OCI-LY7 (cell line): ENCODE measurements at regions not wholly inside any gene's neighbourhood (a gene's known extent, or its start where the extent isn't known, plus 50 kb on each side); places are given as distances from the start of the nearest gene placed in this dataset.

Experiments used
- BruUV-seq: library from RNA; stranded (reverse); fragments of 400-500 nt; replicated peaks from 2 replicates; lab custom pipeline; 2021; lab: Mats Ljungman, UMichigan
- CTCF ChIA-PET: fragments of 300-600 bp; sonication (Branson Sonifier 250); formaldehyde crosslinking; loops from one replicate; lab custom pipeline; 2022; ENCODE audit warnings: antibody characterized with exemption; ENCODE audit not compliant: unreplicated experiment; lab: Charles Lee
- POLR2A ChIA-PET: fragments of 300-600 bp; sonication (Branson Sonifier 250); formaldehyde crosslinking; loops from one replicate; lab custom pipeline; 2022; ENCODE audit warnings: antibody characterized with exemption; lab: Charles Lee
- DNase-seq: peaks from one replicate; pipeline ENCODE4 v3.0.0-alpha.2; 2015; ENCODE audit warnings: low spot score
- H2AFZ ChIP-seq: fragments of 200-600 bp; sonication (generic), shearing (Covaris generic); 2 replicates; pipeline ENCODE4 v1.6.1; 2014; ENCODE audit warnings: mild to moderate bottlenecking, antibody characterized with exemption, low read length, moderate library complexity
- H3K27ac ChIP-seq: fragments of 200-600 bp; sonication (generic); 2 replicates; pipeline ENCODE4 v1.5.1; 2014; ENCODE audit warnings: mixed run types, low read depth, mild to moderate bottlenecking, moderate library complexity, low read length, inconsistent platforms; ENCODE audit not compliant: poor library complexity, severe bottlenecking
- H3K36me3 ChIP-seq: fragments of 200-600 bp; sonication (generic); 2 replicates; pipeline ENCODE4 v1.6.1; 2014; ENCODE audit warnings: mild to moderate bottlenecking, antibody characterized with exemption, low read length, moderate library complexity, mixed read lengths; ENCODE audit not compliant: insufficient read depth
- H3K4me1 ChIP-seq: fragments of 200-600 bp; sonication (generic); 2 replicates; pipeline ENCODE4 v1.5.1; 2014; ENCODE audit warnings: mild to moderate bottlenecking, low read length; ENCODE audit not compliant: insufficient read depth, poor library complexity, severe bottlenecking
- H3K4me2 ChIP-seq: fragments of 200-600 bp; sonication (generic); 2 replicates; pipeline ENCODE4 v1.6.1; 2014; ENCODE audit warnings: mild to moderate bottlenecking, low read length
- H3K4me3 ChIP-seq: fragments of 200-600 bp; sonication (generic); 2 replicates; pipeline ENCODE4 v1.5.1; 2014; ENCODE audit warnings: mild to moderate bottlenecking, low read depth, low read length; ENCODE audit not compliant: poor library complexity, severe bottlenecking
- H3K79me2 ChIP-seq: fragments of 200-600 bp; sonication (generic); 2 replicates; pipeline ENCODE4 v1.6.1; 2016; ENCODE audit warnings: low read depth, mild to moderate bottlenecking, low read length, moderate library complexity, mixed read lengths; ENCODE audit not compliant: insufficient read depth
- H3K9me2 ChIP-seq: fragments of 200-600 bp; sonication (generic); 2 replicates; pipeline ENCODE4 v1.6.1; 2016; ENCODE audit warnings: mild to moderate bottlenecking, low read length, mixed read lengths; ENCODE audit not compliant: insufficient read depth
- H3K9me3 ChIP-seq: fragments of 200-600 bp; sonication (generic); 2 replicates; pipeline ENCODE4 v1.6.1; 2014; ENCODE audit warnings: mild to moderate bottlenecking, mixed run types, low read length, mixed read lengths
- H4K20me1 ChIP-seq: fragments of 200-600 bp; sonication (generic); 2 replicates; pipeline ENCODE4 v1.6.1; 2014; ENCODE audit warnings: mild to moderate bottlenecking, antibody characterized with exemption, low read length, moderate library complexity, mixed read lengths; ENCODE audit not compliant: insufficient read depth
- EZH2phosphoT487 ChIP-seq: fragments of 200-600 bp; sonication (generic); IDR thresholded peaks from 2 replicates; pipeline ENCODE4 v1.6.1; 2018; ENCODE audit warnings: low read depth, borderline replicate concordance, mild to moderate bottlenecking, mixed run types, antibody characterized with exemption, low read length, moderate library complexity, mixed read lengths
- intact Hi-C: fragments of 100-400 bp; cut with micrococcal nuclease; formaldehyde crosslinking; loops from one replicate; pipeline ENCODE4 v1.10.0; 2022; ENCODE audit not compliant: unreplicated experiment
- TF ChIP-seq, protein P1 (sequence below): fragments of 200-600 bp; sonication (generic); conservative IDR thresholded peaks from 2 replicates; pipeline ENCODE4 v1.5.1; 2014; ENCODE audit warnings: mild to moderate bottlenecking, antibody characterized with exemption, low read length, moderate library complexity, mixed read lengths

DNA sequence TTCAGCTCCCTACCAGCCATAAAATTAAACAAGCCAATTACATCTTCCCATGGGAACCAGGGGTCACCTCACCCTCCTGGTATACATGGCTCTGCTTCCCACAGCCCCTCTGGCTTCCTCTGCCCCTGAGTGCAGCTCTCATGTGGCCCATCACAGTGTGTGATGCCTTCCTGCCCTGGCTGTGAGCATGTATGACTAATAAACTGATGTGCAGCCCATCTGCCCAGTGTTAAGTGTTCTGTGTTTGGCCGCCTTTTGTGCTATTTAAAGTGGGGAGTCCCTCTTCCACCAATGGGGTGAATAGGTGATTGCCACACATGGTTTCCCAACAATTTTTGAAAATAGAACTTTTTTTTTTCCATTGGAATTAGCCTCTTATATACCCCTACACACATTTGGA lies 87.7 kb upstream of the PIEZO2 start:
- Histone ChIP-seq H3K9me2 (no peaks in the 10 kb centered on the region), H2AFZ (no peak overlapping the region), H3K4me3 (no peak overlapping the region), H3K4me1 (no peaks in the 10 kb centered on the region), H3K4me2 (no peak overlapping the region), H4K20me1 (no peaks in the 10 kb centered on the region), H3K36me3 (no peaks in the 10 kb centered on the region), H3K9me3 (no peaks in the 10 kb centered on the region), H3K79me2 (no peaks in the 10 kb centered on the region), H3K27ac (no peak overlapping the region)
- intact Hi-C loops: no loop called here
- ChIA-PET POLR2A (no interaction called here), CTCF (no interaction called here)
- TF ChIP-seq EZH2phosphoT487: no peak
- TF ChIP-seq, protein P1, sequence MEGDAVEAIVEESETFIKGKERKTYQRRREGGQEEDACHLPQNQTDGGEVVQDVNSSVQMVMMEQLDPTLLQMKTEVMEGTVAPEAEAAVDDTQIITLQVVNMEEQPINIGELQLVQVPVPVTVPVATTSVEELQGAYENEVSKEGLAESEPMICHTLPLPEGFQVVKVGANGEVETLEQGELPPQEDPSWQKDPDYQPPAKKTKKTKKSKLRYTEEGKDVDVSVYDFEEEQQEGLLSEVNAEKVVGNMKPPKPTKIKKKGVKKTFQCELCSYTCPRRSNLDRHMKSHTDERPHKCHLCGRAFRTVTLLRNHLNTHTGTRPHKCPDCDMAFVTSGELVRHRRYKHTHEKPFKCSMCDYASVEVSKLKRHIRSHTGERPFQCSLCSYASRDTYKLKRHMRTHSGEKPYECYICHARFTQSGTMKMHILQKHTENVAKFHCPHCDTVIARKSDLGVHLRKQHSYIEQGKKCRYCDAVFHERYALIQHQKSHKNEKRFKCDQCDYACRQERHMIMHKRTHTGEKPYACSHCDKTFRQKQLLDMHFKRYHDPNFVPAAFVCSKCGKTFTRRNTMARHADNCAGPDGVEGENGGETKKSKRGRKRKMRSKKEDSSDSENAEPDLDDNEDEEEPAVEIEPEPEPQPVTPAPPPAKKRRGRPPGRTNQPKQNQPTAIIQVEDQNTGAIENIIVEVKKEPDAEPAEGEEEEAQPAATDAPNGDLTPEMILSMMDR: no peak
- DNase-seq: no peak
- no TSS peak for BruUV-seq

DNA sequence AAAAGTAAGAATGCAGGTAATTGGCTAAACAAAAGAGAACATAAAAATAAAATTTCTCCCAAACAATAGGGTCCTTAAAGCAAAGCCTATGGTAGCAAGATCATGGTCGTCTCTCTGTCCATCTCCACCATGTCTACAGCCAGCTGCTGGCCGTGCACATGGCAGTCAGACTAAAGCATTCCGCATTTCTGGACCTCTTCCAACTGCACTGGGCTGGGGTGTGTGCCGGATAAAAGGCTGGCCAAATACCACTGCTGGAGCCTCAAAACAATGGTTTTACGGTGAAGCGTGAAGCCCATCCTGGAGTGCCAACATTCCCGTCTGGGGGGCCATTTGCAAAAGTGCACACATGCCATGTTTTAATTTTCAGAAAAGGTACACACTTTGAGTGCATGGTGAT lies 74.8 kb upstream of the PIEZO2 start:
- TF ChIP-seq EZH2phosphoT487: no peak
- TF ChIP-seq, protein P1: no peak
- BruUV-seq: no TSS peak
- intact Hi-C loops: no loop called here
- no peak for DNase-seq
- H4K20me1 ChIP-seq: no peaks in the 10 kb centered on the region
- no peaks in the 10 kb centered on the region for H3K9me3 ChIP-seq
- ChIA-PET CTCF (no interaction called here), POLR2A (interaction anchor here (0.6 kb wide), 1 partner anchor 790 kb away, joined by 4 read pairs; no protein-coding TSS in a partner anchor)
- no peak overlapping the region for H3K4me3 ChIP-seq
- H3K79me2 ChIP-seq: no peaks in the 10 kb centered on the region
- no peaks in the 10 kb centered on the region for H3K4me1 ChIP-seq
- no peaks in the 10 kb centered on the region for H3K36me3 ChIP-seq
- H3K4me2 ChIP-seq: no peak overlapping the region
- H3K9me2 ChIP-seq: no peaks in the 10 kb centered on the region
- H3K27ac ChIP-seq: no peak overlapping the region
- no peak overlapping the region for H2AFZ ChIP-seq

DNA sequence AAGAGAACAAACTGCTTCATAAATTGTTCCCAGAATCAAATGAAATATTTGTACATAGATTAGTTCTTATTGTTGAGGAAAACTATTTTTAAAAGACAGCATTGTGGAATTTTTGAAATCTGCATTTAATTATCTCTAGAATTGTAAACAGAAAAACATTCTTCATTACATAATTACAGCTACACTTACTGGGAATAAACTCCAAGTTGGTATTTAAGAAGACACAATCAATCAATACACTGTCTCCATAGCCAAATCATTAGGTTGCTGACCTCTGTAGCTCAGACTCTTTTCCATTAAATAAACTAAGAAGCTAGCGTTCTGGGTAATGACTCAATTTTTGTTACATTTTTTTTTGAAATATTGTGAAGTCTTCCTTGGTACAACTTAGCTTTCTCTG lies 70.2 kb upstream of the PIEZO2 start:
- Histone ChIP-seq H2AFZ (no peak overlapping the region), H3K9me2 (no peaks in the 10 kb centered on the region), H3K4me2 (no peak overlapping the region), H3K27ac (no peak overlapping the region), H3K79me2 (no peaks in the 10 kb centered on the region), H4K20me1 (no peaks in the 10 kb centered on the region), H3K4me3 (no peak overlapping the region), H3K9me3 (no peaks in the 10 kb centered on the region), H3K36me3 (no peaks in the 10 kb centered on the region), H3K4me1 (no peaks in the 10 kb centered on the region)
- intact Hi-C loops: no loop called here
- no peak for TF ChIP-seq EZH2phosphoT487
- TF ChIP-seq, protein P1: no peak
- no TSS peak for BruUV-seq
- CTCF ChIA-PET: no interaction called here
- POLR2A ChIA-PET: interaction anchor here (0.6 to 1.3 kb wide), 2 partner anchors 10 to 26 kb away, joined by 3 read pairs; no protein-coding TSS in a partner anchor
- DNase-seq: no peak
